Progenitor cell of endocrine pancreas (in vitro differentiated cells): ENCODE measurements at regions not wholly inside any gene's neighbourhood (a gene's known extent, or its start where the extent isn't known, plus 50 kb on each side); places are given as distances from the start of the nearest gene placed in this dataset.

Source experiments
- DNase-seq: peaks from one replicate; pipeline ENCODE4 v3.0.0; 2021; ENCODE audit warnings: low spot score; ENCODE audit not compliant: unreplicated experiment
- H3K27ac Mint-ChIP-seq: 2 replicates; pipeline ENCODE4 v1.8.0; 2021; ENCODE audit warnings: mild to moderate bottlenecking, moderate library complexity, mixed read lengths
- H3K27me3 Mint-ChIP-seq: 2 replicates; pipeline ENCODE4 v1.8.0; 2021; ENCODE audit warnings: mixed read lengths
- H3K36me3 Mint-ChIP-seq: 2 replicates; pipeline ENCODE4 v1.8.0; 2022; ENCODE audit warnings: mixed read lengths; ENCODE audit not compliant: insufficient read depth
- H3K4me1 Mint-ChIP-seq: 2 replicates; pipeline ENCODE4 v1.8.0; 2021; ENCODE audit warnings: low read depth, mixed read lengths
- H3K4me3 Mint-ChIP-seq: 2 replicates; pipeline ENCODE4 v1.8.0; 2021; ENCODE audit warnings: low read depth, mild to moderate bottlenecking, moderate library complexity, mixed read lengths
- H3K9me3 Mint-ChIP-seq: 2 replicates; pipeline ENCODE4 v1.8.0; 2021; ENCODE audit warnings: low read depth, mixed read lengths
- CTCF ChIP-seq: fragments of 200-600 bp; sonication (generic); IDR thresholded peaks from one replicate; pipeline ENCODE4 v1.5.0; 2021; ENCODE audit warnings: antibody characterized with exemption, mild to moderate bottlenecking; ENCODE audit not compliant: unreplicated experiment

GRCh38 chr6:95431637-95432228, 145.6 kb upstream of the MANEA start:
- TF ChIP-seq CTCF: peak; percentile 94
- Mint-ChIP-seq H3K27me3 (no peaks in the 10 kb centered on the region), H3K4me1 (no peaks in the 10 kb centered on the region), H3K27ac (no peak overlapping the region), H3K4me3 (no peak overlapping the region), H3K36me3 (no peaks in the 10 kb centered on the region), H3K9me3 (no peaks in the 10 kb centered on the region)
- peak; percentile 27 for DNase-seq

DNA sequence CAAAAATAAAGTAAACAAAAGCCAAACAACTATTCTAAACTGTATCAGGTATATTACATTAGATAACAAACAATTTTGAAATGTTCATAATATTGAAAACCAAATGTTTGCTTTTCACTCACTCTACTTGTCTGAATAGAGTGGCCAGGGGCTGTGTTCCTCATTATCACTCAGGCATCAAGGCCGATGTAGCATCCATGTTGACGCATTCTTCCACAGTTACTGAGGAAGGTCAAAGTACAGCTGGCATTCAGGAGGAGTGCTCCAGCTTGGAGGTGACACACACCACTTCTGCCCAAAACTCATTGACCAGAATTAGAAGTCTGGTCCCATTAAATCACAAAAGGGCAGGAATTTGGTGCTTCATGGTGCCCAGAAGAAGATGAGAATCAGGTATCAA, 137.6 kb upstream of the MANEA start:
- Mint-ChIP-seq H3K27me3 (no peaks in the 10 kb centered on the region), H3K36me3 (no peaks in the 10 kb centered on the region), H3K9me3 (no peaks in the 10 kb centered on the region), H3K4me3 (no peak overlapping the region), H3K27ac (no peak overlapping the region), H3K4me1 (no peaks in the 10 kb centered on the region)
- no peak for DNase-seq
- TF ChIP-seq CTCF: no peak

GRCh38 chr6:95448208-95448607, 129.1 kb upstream of the MANEA start:
- H3K9me3 Mint-ChIP-seq: no peaks in the 10 kb centered on the region
- no peak overlapping the region for H3K27ac Mint-ChIP-seq
- H3K36me3 Mint-ChIP-seq: no peaks in the 10 kb centered on the region
- no peak overlapping the region for H3K4me3 Mint-ChIP-seq
- no peaks in the 10 kb centered on the region for H3K4me1 Mint-ChIP-seq
- no peak for TF ChIP-seq CTCF
- no peaks in the 10 kb centered on the region for H3K27me3 Mint-ChIP-seq
- DNase-seq: no peak

DNA sequence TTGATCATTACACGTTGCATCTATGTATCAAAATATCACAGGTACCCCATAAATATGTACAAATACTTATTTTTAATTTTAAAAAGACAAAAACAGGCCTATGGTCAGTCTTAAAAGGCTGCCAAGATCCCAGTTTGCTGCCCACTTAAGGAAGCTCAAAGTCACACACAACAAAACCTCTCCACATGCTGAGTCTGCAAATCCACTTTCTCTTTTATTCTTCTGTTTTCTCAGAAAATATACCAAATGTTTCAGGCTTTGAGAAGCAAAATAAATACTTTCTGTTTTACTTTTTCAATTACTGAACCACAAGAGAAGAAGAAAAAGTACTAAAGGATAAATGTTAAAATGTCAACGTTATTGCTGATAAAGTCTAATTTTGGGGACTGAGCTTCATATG, 107.8 kb upstream of the MANEA start:
- Mint-ChIP-seq H3K36me3 (no peaks in the 10 kb centered on the region), H3K9me3 (peaks cover 7% of the 10 kb centered on the region), H3K4me3 (no peak overlapping the region), H3K4me1 (peaks cover 2% of the 10 kb centered on the region), H3K27ac (no peak overlapping the region), H3K27me3 (no peaks in the 10 kb centered on the region)
- TF ChIP-seq CTCF: no peak
- DNase-seq: no peak

DNA sequence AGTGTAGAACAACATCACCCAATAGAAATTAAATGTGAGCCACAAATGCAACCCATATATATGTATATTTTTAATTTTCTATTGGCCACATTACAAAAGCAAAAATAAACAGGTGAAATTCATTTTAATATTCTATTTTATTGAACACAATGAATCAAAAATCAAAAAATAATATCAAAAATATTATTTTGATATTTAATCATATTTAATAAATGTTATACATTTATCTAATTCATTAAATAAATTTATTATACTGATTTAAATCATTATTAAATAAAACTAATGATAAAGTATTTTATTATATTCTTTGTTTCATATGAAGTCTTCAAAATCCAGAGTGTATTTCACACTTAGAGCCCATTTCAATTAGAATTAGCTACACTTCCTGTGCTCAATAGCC, 98.4 kb upstream of the MANEA start:
- Mint-ChIP-seq H3K4me3 (no peak overlapping the region), H3K36me3 (no peaks in the 10 kb centered on the region), H3K27me3 (no peaks in the 10 kb centered on the region), H3K4me1 (peaks cover 2% of the 10 kb centered on the region), H3K27ac (no peak overlapping the region), H3K9me3 (no peaks in the 10 kb centered on the region)
- no peak for DNase-seq
- no peak for TF ChIP-seq CTCF
